NCI-H1092 treated with DMSO at 0.1 percent for 48 hours (cell line): ENCODE measurements at regions not wholly inside any gene's neighbourhood (a gene's known extent, or its start where the extent isn't known, plus 50 kb on each side); places are given as distances from the start of the nearest gene placed in this dataset.

ENCODE experiments used
- DNase-seq: peaks from one replicate; lab custom pipeline; 2025; lab: John Stamatoyannopoulos, UW

- no peak for DNase-seq
These were observed 64.2 kb downstream of the RBM43 start for GRCh38 chr2:151197184-151198108.

- no peak for DNase-seq
These were observed 68.1 kb downstream of the RBM43 start for GRCh38 chr2:151193576-151193975.

- DNase-seq, result no peak
These were observed 69.0 kb downstream of the RBM43 start for GRCh38 chr2:151192681-151193080.

GRCh38 chr2:151191001-151191400 lies 70.7 kb downstream of the RBM43 start:
- no peak for DNase-seq

GRCh38 chr2:151189125-151189524 lies 72.5 kb downstream of the RBM43 start:
- DNase-seq, result no peak

- no peak for DNase-seq
These were observed 75.7 kb downstream of the RBM43 start for GRCh38 chr2:151186011-151186410.

- DNase-seq, result no peak
These were observed 78.5 kb downstream of the RBM43 start for GRCh38 chr2:151182899-151183809.

GRCh38 chr2:151182396-151182795 lies 79.3 kb downstream of the RBM43 start:
- DNase-seq, result no peak

- DNase-seq, result no peak
These were observed 80.1 kb downstream of the RBM43 start for GRCh38 chr2:151181524-151181923.

GRCh38 chr2:151180123-151180522 lies 81.5 kb downstream of the RBM43 start:
- DNase-seq, result no peak

GRCh38 chr2:151178207-151178606 lies 83.5 kb downstream of the RBM43 start:
- DNase-seq, result no peak

- no peak for DNase-seq
These were observed 83.9 kb downstream of the RBM43 start for GRCh38 chr2:151177756-151178155.

- no peak for DNase-seq
These were observed 85.0 kb downstream of the RBM43 start for GRCh38 chr2:151176661-151177060.

GRCh38 chr2:151175864-151176263 lies 85.8 kb downstream of the RBM43 start:
- no peak for DNase-seq

- no peak for DNase-seq
These were observed 87.5 kb downstream of the RBM43 start for GRCh38 chr2:151174127-151174526.

GRCh38 chr2:151171186-151171585 lies 90.5 kb downstream of the RBM43 start:
- no peak for DNase-seq

GRCh38 chr2:151166410-151166809 lies 95.3 kb downstream of the RBM43 start:
- no peak for DNase-seq

GRCh38 chr2:151165105-151165684 lies 96.5 kb downstream of the RBM43 start:
- DNase-seq, result no peak

- no peak for DNase-seq
These were observed 99.7 kb downstream of the RBM43 start for GRCh38 chr2:151161821-151162551.

- DNase-seq, result no peak
These were observed 102.5 kb downstream of the RBM43 start for GRCh38 chr2:151159109-151159662.

GRCh38 chr2:151157000-151157735 lies 104.5 kb downstream of the RBM43 start:
- no peak for DNase-seq
